ENCODE measurements at regions not wholly inside any gene's neighbourhood (a gene's known extent, or its start where the extent isn't known, plus 50 kb on each side); places are given as distances from the start of the nearest gene placed in this dataset.

DNA sequence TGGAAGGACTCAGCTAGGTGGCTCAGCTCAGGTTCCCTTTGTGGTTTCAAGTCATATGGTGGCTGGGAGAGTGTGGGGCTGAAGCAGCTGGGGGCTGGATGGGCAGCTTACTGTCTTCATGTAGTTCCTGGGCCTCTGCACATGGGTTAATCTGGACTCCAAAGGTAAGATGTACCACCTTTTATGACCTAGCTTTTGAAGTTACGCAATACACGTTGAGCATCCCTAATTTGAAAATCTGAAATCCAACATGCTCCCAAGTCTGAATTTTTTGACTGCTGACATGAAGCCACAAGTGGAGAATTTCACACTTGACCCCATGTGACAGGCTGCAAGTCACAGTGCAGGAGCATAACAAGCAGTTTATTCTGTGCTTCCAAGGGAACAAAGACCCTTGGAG, 173.7 kb downstream of the KBTBD8 start:
- TF ChIP-seq, protein P1, sequence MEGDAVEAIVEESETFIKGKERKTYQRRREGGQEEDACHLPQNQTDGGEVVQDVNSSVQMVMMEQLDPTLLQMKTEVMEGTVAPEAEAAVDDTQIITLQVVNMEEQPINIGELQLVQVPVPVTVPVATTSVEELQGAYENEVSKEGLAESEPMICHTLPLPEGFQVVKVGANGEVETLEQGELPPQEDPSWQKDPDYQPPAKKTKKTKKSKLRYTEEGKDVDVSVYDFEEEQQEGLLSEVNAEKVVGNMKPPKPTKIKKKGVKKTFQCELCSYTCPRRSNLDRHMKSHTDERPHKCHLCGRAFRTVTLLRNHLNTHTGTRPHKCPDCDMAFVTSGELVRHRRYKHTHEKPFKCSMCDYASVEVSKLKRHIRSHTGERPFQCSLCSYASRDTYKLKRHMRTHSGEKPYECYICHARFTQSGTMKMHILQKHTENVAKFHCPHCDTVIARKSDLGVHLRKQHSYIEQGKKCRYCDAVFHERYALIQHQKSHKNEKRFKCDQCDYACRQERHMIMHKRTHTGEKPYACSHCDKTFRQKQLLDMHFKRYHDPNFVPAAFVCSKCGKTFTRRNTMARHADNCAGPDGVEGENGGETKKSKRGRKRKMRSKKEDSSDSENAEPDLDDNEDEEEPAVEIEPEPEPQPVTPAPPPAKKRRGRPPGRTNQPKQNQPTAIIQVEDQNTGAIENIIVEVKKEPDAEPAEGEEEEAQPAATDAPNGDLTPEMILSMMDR (IDR thresholded peaks at IDR 0.05; ENCODE audit: low read length), result no peak
- no peak for TF ChIP-seq EZH2 (IDR thresholded peaks at IDR 0.05; ENCODE audit: borderline replicate concordance, low read length)
